AG04450 (cell line): ENCODE measurements at regions not wholly inside any gene's neighbourhood (a gene's known extent, or its start where the extent isn't known, plus 50 kb on each side); places are given as distances from the start of the nearest gene placed in this dataset.

Source experiments
- CTCF ChIA-PET: fragments of 300-600, 350-600 bp; formaldehyde crosslinking; extraction: SDS; loops from one replicate; lab custom pipeline; 2022; ENCODE audit warnings: antibody characterized with exemption, inconsistent platforms; lab: Charles Lee
- POLR2A ChIA-PET: fragments of 350-600 bp; formaldehyde crosslinking; extraction: SDS; loops from one replicate; lab custom pipeline; 2021; ENCODE audit warnings: antibody characterized with exemption, inconsistent platforms; lab: Yijun Ruan, JAX
- DNase-seq: peaks from one replicate; pipeline ENCODE4 v3.0.0-alpha.2; 2011; ENCODE audit warnings: low read depth, low spot score
- H3K27ac ChIP-seq: one replicate; pipeline ENCODE4 v1.5.1; 2012; ENCODE audit warnings: low read depth, low read length, control low read depth
- H3K27me3 ChIP-seq: one replicate; pipeline ENCODE4 v1.6.0; 2012; ENCODE audit warnings: low read length; ENCODE audit not compliant: control insufficient read depth, insufficient read depth
- H3K4me3 ChIP-seq: 2 replicates; pipeline ENCODE4 v1.5.1; 2011; ENCODE audit warnings: mild to moderate bottlenecking, low read depth, low read length, control low read depth
- H3K9me3 ChIP-seq: 2 replicates; pipeline ENCODE4 v1.5.1; 2012; ENCODE audit warnings: low read length; ENCODE audit not compliant: control insufficient read depth, insufficient read depth
- TF ChIP-seq, protein P1 (sequence below): IDR thresholded peaks from 2 replicates; pipeline ENCODE4 v1.5.1; 2011; ENCODE audit warnings: low read depth, low read length, control low read depth, inconsistent platforms

DNA sequence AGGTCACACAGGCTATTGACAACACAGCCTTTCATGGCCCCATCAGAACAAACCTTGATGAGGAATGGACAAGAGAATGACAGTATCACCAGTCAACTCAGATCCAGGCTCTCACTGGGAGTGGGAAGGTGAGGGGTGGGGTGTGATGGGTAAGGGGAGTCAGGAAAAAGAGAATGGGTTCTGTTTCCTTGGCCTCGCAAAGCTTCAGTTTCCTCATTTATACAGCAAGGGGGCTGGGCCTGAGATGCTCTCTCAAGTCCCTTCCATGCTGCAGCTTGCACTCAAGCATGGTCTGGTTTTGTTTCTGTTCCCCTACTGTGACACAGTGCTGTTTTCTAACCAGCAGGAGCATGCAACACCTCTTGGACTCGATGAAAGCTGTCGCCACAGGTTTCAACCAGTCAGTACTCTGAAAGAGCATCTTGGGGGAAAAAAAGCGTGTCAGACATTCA is 65.7 kb upstream of the IL12A start:
- POLR2A ChIA-PET, result no interaction called here

DNA sequence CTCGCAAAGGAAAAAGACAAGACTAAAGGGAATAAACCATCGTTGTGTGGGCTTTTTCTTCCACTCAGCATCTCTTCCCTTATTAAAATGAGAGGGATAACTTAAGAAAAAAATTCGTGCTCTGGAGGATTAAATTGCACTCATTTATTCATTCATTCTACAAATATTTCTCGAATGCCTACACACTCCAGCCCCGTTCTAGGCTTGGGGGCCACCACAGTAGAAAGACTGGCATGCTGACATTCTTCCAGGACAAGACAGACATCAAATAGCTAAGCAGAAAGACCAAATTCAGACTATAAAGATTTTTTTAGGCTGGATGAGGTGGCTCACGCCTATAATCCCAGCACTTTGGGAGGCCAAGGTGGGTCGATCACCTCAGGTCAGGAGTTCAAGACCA is 65.3 kb upstream of the IL12A start:
- H3K27me3 ChIP-seq, result no peaks in the 10 kb centered on the region
- H3K27ac ChIP-seq, result no peak overlapping the region
- CTCF ChIA-PET, result interaction anchor here (1.3 kb wide), 1 partner anchor 83 kb away, joined by 3 read pairs; no protein-coding TSS in a partner anchor
- no peaks in the 10 kb centered on the region for H3K9me3 ChIP-seq
- DNase-seq, result no peak
- TF ChIP-seq, protein P1, sequence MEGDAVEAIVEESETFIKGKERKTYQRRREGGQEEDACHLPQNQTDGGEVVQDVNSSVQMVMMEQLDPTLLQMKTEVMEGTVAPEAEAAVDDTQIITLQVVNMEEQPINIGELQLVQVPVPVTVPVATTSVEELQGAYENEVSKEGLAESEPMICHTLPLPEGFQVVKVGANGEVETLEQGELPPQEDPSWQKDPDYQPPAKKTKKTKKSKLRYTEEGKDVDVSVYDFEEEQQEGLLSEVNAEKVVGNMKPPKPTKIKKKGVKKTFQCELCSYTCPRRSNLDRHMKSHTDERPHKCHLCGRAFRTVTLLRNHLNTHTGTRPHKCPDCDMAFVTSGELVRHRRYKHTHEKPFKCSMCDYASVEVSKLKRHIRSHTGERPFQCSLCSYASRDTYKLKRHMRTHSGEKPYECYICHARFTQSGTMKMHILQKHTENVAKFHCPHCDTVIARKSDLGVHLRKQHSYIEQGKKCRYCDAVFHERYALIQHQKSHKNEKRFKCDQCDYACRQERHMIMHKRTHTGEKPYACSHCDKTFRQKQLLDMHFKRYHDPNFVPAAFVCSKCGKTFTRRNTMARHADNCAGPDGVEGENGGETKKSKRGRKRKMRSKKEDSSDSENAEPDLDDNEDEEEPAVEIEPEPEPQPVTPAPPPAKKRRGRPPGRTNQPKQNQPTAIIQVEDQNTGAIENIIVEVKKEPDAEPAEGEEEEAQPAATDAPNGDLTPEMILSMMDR, result no peak
- POLR2A ChIA-PET, result no interaction called here
- no peak overlapping the region for H3K4me3 ChIP-seq

More for the DNA sequence above, 65.7 kb upstream of the IL12A start:
- CTCF ChIA-PET, result interaction anchor here (0.7 to 1.1 kb wide), 2 partner anchors 39 to 83 kb away, joined by 3 to 4 read pairs; no protein-coding TSS in a partner anchor
- Histone ChIP-seq H3K9me3 (no peaks in the 10 kb centered on the region), H3K4me3 (no peak overlapping the region), H3K27ac (no peak overlapping the region), H3K27me3 (no peaks in the 10 kb centered on the region)
- no peak for DNase-seq
- TF ChIP-seq, protein P1, result no peak

DNA sequence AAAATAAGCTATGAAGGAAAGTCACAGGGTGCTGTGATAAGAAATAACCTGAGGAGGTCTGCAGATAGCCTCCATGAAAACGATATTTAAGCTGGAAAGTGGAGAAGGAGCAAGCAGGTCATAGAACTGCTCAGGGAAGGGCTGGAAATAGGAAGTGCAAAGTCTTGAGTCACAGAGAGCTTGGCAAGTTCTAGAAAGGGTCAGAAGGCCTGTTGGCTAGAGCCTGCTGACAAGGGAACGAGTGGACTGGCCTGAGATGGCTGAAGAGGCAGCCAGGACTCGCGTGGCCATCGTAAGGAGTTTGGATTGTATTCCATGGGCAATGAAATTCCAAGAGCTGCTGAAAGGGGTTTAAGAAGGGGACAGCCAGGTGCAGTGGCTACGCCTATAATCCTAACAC is 64.7 kb upstream of the IL12A start:
- TF ChIP-seq, protein P1, result no peak
- ChIA-PET CTCF (interaction anchor here (0.6 to 1.3 kb wide), 2 partner anchors 65 to 83 kb away, joined by 3 to 4 read pairs; partner anchors contain the start of gene IL12A), POLR2A (no interaction called here)
- Histone ChIP-seq H3K9me3 (no peaks in the 10 kb centered on the region), H3K27ac (no peak overlapping the region), H3K4me3 (no peak overlapping the region), H3K27me3 (no peaks in the 10 kb centered on the region)
- DNase-seq, result no peak

DNA sequence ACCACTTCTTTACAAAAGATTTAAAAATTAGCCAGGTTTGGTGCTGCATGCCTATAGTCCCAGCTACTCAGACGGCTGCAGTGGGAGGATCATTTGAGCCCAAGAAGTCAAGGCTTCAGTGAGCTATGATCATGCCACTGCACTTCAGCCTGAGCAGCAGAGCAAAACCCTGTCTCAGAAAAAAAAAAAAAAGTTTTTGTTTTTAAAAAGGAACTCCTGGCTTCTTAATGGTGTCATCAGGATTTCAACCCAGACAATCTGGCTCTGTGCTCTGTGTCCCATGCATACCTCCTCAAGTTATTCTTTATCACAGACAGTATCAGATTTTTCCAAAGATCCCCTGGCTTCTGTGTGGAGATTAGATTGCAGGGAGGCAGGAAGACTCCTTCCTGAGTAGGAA is 64.2 kb upstream of the IL12A start:
- H3K4me3 ChIP-seq, result no peak overlapping the region
- CTCF ChIA-PET, result interaction anchor here (0.6 to 1.3 kb wide), 2 partner anchors 64 to 82 kb away, joined by 3 to 4 read pairs; partner anchors contain the start of gene IL12A
- no peak for DNase-seq
- H3K27ac ChIP-seq, result no peak overlapping the region
- H3K9me3 ChIP-seq, result no peaks in the 10 kb centered on the region
- TF ChIP-seq, protein P1, result no peak
- POLR2A ChIA-PET, result no interaction called here
- H3K27me3 ChIP-seq, result no peaks in the 10 kb centered on the region

DNA sequence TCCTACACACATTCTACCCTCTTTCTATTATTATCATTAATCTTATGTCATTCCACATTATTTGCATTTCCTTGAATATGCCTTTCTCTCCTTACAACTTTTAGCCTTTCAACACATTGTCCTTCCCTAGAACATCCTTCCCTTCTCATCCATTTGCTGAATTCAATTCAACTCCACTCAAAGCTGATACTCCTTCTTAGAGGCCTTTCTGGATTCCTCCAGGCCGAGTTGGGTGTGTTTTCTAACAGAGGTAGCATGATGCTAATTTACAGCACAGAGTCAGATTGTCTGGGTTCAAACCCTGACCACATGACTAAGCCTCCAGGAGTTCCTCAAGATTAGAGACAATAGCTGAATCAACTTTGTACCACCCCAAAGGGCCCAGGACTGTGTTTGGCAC is 63.4 kb upstream of the IL12A start:
- ChIA-PET CTCF (no interaction called here), POLR2A (no interaction called here)
- TF ChIP-seq, protein P1, result no peak
- no peak overlapping the region for H3K27ac ChIP-seq
- H3K27me3 ChIP-seq, result no peaks in the 10 kb centered on the region
- no peaks in the 10 kb centered on the region for H3K9me3 ChIP-seq
- DNase-seq, result no peak
- no peak overlapping the region for H3K4me3 ChIP-seq
